GM18505 (cell line): ENCODE measurements at regions not wholly inside any gene's neighbourhood (a gene's known extent, or its start where the extent isn't known, plus 50 kb on each side); places are given as distances from the start of the nearest gene placed in this dataset.

Source experiments
- ATAC-seq: cut with Tn5 transposase; IDR thresholded peaks from one replicate; pipeline ENCODE4 v1.9.1; 2021; ENCODE audit not compliant: unreplicated experiment
- POLR2A ChIP-seq: IDR thresholded peaks from 4 replicates; pipeline ENCODE4 v1.6.1; 2011; ENCODE audit warnings: borderline replicate concordance; ENCODE audit not compliant: insufficient read depth, insufficient read length; ENCODE audit errors: extremely low read depth

GRCh38 chr20:7624886-7625285 is 315.4 kb downstream of the HAO1 start:
- ATAC-seq: no peak
- no peak for TF ChIP-seq POLR2A

DNA sequence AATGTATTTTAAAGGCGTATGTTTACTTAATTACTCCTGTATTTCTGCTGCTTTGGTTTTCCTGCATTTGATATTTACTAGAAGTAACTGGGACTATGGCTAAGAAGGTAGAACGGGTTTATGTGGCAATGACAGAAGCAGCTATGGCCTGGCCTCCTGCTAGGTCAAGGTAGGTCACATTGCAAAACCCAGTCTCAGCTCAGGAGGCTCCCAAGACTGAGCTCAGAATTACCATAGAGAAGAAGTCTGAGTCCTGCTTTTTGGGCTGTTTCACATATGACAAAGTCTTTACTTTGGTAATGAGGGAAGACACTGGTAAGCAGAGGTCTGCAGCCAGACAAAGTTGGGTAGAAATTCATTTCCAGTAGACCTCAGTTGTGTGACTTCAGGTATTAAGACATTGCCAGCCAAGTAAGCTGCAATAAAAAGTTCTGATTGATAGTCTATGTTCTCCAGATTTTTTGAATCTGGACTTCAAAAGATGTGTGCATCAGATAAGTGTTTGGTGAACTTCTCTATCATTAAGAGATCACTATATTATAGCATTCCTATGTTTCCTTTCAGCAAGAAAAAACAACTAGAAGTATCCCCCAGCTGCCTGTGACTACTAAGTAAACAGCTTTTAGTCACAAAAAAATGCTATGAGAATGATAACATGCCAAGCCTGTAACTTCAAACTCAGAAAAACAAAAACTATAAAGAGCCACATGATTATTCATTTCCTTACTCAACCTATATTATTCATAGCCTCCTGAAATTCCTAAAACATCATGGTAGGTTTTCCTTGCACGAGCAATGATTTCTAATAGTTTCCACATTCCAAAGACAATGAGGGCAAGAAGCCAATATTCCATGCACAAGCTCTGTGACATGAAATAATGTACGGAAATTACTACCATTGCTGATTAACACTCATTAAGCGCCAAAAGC is 312.3 kb downstream of the HAO1 start:
- ATAC-seq: no peak
- no peak for TF ChIP-seq POLR2A

DNA sequence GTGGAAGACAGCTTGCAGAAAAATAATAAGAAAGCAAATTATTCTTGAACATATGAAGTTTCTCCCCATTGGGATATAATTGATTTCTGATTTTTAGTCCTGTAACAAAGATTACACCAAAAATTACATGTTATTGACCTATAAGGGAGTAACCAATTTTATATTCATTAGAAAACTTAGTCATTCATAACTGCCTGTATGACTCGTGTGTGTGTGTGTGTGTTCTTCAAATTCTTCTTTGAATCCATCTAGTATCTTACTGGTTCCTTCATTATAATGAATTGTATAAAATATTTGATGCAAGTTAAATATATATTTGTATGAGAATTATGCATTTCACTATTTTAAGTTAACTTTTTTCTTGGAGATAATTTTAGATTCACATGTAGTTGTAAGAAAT is 310.4 kb downstream of the HAO1 start:
- ATAC-seq: no peak
- TF ChIP-seq POLR2A: no peak

DNA sequence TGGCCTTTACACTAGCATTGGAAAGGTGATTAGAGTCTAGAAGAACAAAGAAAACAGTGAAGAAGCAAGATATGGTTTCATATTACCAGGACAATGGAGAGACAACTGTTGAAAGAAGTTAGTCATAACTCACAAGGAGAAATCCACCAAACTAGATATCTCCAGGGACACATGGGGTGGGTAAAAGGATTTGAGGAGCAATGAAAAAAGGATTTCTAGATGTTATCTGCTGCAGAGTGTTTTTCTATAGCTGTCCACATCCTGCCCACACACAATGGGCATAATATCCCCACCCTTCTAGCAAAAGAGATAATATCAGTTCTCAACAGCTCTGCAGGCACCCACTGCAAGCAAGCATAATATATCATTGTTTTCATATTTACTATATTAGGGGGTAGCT is 303.1 kb downstream of the HAO1 start:
- TF ChIP-seq POLR2A: no peak
- ATAC-seq: no peak

- no peak for ATAC-seq
- no peak for TF ChIP-seq POLR2A
Observed at GRCh38 chr20:7650086-7650879, 290.0 kb downstream of the HAO1 start.

DNA sequence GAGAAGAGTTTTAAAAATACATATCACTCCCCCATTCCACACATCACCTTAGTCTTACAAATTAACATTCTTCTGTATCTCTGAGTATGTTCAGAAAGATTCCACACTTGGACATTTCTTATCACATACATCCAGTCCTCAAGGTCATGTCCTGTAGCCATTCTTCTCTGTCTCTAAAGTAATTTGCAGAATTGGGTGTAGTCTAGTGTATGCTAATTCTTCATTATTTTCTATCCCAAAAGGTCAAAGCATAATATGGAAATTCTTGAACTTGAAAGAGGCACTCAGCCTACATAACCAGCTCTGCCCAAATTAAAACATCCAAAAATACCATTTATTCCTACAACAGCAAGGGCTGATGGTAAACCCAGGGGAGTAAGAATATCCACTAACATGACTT is 286.0 kb downstream of the HAO1 start:
- ATAC-seq: no peak
- TF ChIP-seq POLR2A: no peak

- no peak for ATAC-seq
Observed at GRCh38 chr20:7656687-7657467, 283.4 kb downstream of the HAO1 start.

GRCh38 chr20:7657569-7657968 is 282.7 kb downstream of the HAO1 start:
- no peak for TF ChIP-seq POLR2A
- ATAC-seq: no peak

More at GRCh38 chr20:7656687-7657467, 283.4 kb downstream of the HAO1 start:
- no peak for TF ChIP-seq POLR2A

DNA sequence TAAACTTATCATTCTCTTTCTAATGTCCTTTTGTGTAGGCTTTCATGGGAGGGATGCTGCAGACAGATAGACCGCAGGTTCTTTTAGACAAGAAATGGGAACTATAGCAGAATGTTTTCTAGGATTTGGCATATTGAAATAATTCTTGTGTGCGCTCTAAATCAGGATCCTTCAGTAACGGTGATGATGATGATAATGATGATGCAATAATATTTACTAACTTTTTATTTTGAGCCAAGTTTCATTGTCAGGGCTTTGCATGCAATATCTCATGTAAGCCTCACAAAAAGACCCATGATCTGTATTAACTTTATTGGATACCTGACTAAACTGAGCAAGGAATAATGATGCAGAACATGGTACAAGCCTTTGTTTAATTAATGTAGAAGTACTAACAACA is 280.1 kb downstream of the HAO1 start:
- TF ChIP-seq POLR2A: no peak
- no peak for ATAC-seq

- TF ChIP-seq POLR2A: no peak
- ATAC-seq: no peak
Observed at GRCh38 chr20:7665376-7665775, 274.9 kb downstream of the HAO1 start.

GRCh38 chr20:7667194-7667593 is 273.1 kb downstream of the HAO1 start:
- no peak for ATAC-seq
- TF ChIP-seq POLR2A: no peak

GRCh38 chr20:7672571-7672970 is 267.7 kb downstream of the HAO1 start:
- no peak for ATAC-seq

DNA sequence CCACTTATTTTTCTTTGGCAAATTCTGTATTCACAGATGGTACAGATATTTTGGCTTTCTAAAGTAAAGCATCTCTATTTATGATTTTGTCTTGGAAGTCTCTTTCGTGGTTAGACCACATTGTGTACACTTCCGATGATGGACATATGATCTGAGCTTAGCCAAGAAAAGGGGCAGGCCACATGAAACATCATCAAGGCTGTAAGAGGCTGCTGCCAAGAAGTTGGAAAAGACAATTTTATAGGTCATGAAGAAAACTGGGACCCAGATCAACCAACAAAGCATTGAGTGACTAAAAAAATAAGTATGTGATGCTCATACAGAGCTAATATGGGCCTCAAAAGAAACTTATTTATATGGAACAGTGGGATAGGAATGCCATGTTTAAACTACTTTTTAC is 266.4 kb downstream of the HAO1 start:
- TF ChIP-seq POLR2A: no peak
- no peak for ATAC-seq

More at GRCh38 chr20:7672571-7672970, 267.7 kb downstream of the HAO1 start:
- no peak for TF ChIP-seq POLR2A
